PC-3 (cell line): ENCODE measurements at regions not wholly inside any gene's neighbourhood (a gene's known extent, or its start where the extent isn't known, plus 50 kb on each side); places are given as distances from the start of the nearest gene placed in this dataset.

Experiments used
- ATAC-seq: fragments of 200-7000 bp; cut with Tn5 transposase; 2 replicates; pipeline ENCODE4 v1.9.1; 2020; ENCODE audit warnings: mild to moderate bottlenecking, moderate library complexity
- BruUV-seq: library from RNA; stranded (reverse); fragments of 400-500 nt; replicated peaks from 2 replicates; lab custom pipeline; 2021; lab: Mats Ljungman, UMichigan
- CTCF ChIA-PET: fragments of 300-600 bp; sonication (Branson Sonifier 250); formaldehyde crosslinking; loops from one replicate; lab custom pipeline; 2022; ENCODE audit warnings: antibody characterized with exemption; lab: Charles Lee
- POLR2A ChIA-PET: fragments of 300-600 bp; sonication (Branson Sonifier 250); formaldehyde crosslinking; loops from one replicate; lab custom pipeline; 2022; ENCODE audit warnings: antibody characterized with exemption; ENCODE audit not compliant: unreplicated experiment; lab: Charles Lee
- DNase-seq: peaks from one replicate; pipeline ENCODE4 v3.0.0-alpha.2; 2015
- H2AFZ ChIP-seq: fragments of 300-600 bp; sonication (generic); 2 replicates; pipeline ENCODE4 v1.6.0; 2016; ENCODE audit warnings: antibody characterized with exemption, low read length
- H3F3A ChIP-seq: fragments of 300-600 bp; sonication (generic); one replicate; pipeline ENCODE4 v1.6.0; 2017; ENCODE audit warnings: antibody characterized with exemption, low read length, control low read depth, mild to moderate bottlenecking; ENCODE audit not compliant: unreplicated experiment
- H3K27ac ChIP-seq: fragments of 300-600 bp; sonication (generic); 2 replicates; pipeline ENCODE4 v1.5.1; 2016; ENCODE audit warnings: mild to moderate bottlenecking, low read length
- H3K27me3 ChIP-seq: fragments of 300-600 bp; sonication (generic); 2 replicates; pipeline ENCODE4 v1.6.1; 2016; ENCODE audit warnings: low read length, mixed read lengths
- H3K36me3 ChIP-seq: fragments of 300-600 bp; sonication (generic); 2 replicates; pipeline ENCODE4 v1.6.1; 2016; ENCODE audit warnings: low read depth, mixed run types, low read length, mixed read lengths
- H3K4me1 ChIP-seq: fragments of 300-600 bp; sonication (generic); 2 replicates; pipeline ENCODE4 v1.5.1; 2016; ENCODE audit warnings: low read length; ENCODE audit not compliant: insufficient read depth
- H3K4me2 ChIP-seq: fragments of 300-600 bp; sonication (generic); 2 replicates; pipeline ENCODE4 v1.6.0; 2016; ENCODE audit warnings: low read length
- H3K4me3 ChIP-seq: fragments of 300-600 bp; sonication (generic); 2 replicates; pipeline ENCODE4 v1.5.1; 2016; ENCODE audit warnings: mild to moderate bottlenecking, low read length, mixed read lengths
- H3K79me2 ChIP-seq: fragments of 300-600 bp; sonication (generic); 2 replicates; pipeline ENCODE4 v1.6.1; 2017; ENCODE audit warnings: low read length, mixed read lengths
- H3K9ac ChIP-seq: fragments of 300-600 bp; sonication (generic); 2 replicates; pipeline ENCODE4 v1.6.0; 2016; ENCODE audit warnings: mild to moderate bottlenecking, low read length
- H3K9me2 ChIP-seq: fragments of 300-600 bp; sonication (generic); replicated peaks from 2 replicates; pipeline ENCODE4 v1.6.1; 2016; ENCODE audit warnings: mixed run types, low read length, mixed read lengths
- H3K9me3 ChIP-seq: fragments of 300-600 bp; sonication (generic); 2 replicates; pipeline ENCODE4 v1.6.1; 2016; ENCODE audit warnings: low read length, mixed read lengths
- H4K20me1 ChIP-seq: fragments of 300-600 bp; sonication (generic); 2 replicates; pipeline ENCODE4 v1.6.1; 2016; ENCODE audit warnings: low read length, mixed read lengths
- EZH2 ChIP-seq: fragments of 300-600 bp; sonication (generic); IDR thresholded peaks from one replicate; pipeline ENCODE4 v1.6.1; 2017; ENCODE audit warnings: antibody characterized with exemption, mild to moderate bottlenecking, low read length; ENCODE audit not compliant: unreplicated experiment
- EZH2phosphoT487 ChIP-seq: fragments of 300-600 bp; sonication (generic); IDR thresholded peaks from 2 replicates; pipeline ENCODE4 v1.6.1; 2018; ENCODE audit warnings: mild to moderate bottlenecking, antibody characterized with exemption, low read length, borderline replicate concordance
- intact Hi-C: fragments of 100-400 bp; cut with micrococcal nuclease; formaldehyde crosslinking; loops from 2 replicates; pipeline ENCODE4 v1.9.0; 2023
- TF ChIP-seq, protein P1 (sequence below): fragments of 300-600 bp; sonication (generic); conservative IDR thresholded peaks from 2 replicates; pipeline ENCODE4 v1.5.1; 2017; ENCODE audit warnings: antibody characterized with exemption, low read depth, mild to moderate bottlenecking, low read length

DNA sequence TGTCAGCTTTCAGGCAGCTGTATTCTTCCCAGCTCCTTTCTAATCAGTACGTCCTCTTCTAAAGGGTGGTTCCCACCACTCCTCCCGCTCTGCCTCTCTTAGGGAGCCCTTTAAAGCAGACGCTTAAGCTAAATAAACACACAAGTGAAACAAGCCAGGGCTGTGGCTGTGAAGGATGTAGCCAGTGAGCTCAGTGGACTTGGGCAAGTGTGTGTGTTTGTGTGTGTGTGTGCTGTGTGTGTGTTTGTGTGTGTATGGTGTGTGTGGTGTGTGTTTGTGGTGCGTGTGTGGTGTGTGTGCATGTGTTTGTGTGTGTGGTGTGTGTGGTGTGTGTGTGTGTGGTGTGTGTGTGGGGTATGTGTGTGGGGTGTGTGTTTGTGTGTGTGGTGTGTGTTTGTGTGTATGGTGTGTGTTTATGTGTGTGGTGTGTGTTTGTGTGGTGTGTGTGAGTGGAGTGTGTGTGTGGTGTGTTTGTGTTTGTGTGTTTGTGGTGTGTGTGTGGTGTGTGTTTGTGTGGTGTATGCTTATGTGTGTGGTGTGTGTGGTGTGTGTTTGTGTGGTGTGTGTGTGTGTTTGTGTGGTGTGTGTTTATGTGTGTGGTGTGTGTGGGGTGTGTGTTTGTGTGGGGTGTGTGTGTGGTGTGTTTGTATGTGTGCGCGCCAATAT is 283.3 kb downstream of the PTTG2 start:
- no peaks in the 10 kb centered on the region for H3K36me3 ChIP-seq
- TF ChIP-seq EZH2phosphoT487 (no peak), EZH2 (no peak)
- TF ChIP-seq, protein P1, sequence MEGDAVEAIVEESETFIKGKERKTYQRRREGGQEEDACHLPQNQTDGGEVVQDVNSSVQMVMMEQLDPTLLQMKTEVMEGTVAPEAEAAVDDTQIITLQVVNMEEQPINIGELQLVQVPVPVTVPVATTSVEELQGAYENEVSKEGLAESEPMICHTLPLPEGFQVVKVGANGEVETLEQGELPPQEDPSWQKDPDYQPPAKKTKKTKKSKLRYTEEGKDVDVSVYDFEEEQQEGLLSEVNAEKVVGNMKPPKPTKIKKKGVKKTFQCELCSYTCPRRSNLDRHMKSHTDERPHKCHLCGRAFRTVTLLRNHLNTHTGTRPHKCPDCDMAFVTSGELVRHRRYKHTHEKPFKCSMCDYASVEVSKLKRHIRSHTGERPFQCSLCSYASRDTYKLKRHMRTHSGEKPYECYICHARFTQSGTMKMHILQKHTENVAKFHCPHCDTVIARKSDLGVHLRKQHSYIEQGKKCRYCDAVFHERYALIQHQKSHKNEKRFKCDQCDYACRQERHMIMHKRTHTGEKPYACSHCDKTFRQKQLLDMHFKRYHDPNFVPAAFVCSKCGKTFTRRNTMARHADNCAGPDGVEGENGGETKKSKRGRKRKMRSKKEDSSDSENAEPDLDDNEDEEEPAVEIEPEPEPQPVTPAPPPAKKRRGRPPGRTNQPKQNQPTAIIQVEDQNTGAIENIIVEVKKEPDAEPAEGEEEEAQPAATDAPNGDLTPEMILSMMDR = no peak
- no peaks in the 10 kb centered on the region for H4K20me1 ChIP-seq
- no peak overlapping the region for H2AFZ ChIP-seq
- no peaks in the 10 kb centered on the region for H3K9me3 ChIP-seq
- no peak overlapping the region for H3K4me3 ChIP-seq
- DNase-seq (no peak), ATAC-seq (no peak)
- H3K27ac ChIP-seq = no peak overlapping the region
- no TSS peak for BruUV-seq
- H3F3A ChIP-seq = no peaks in the 10 kb centered on the region
- ChIA-PET CTCF (interaction anchor here (0.5 kb wide), 1 partner anchor 401 kb away, joined by 4 read pairs; no protein-coding TSS in a partner anchor), POLR2A (no interaction called here)
- intact Hi-C loops = no loop called here
- no peak overlapping the region for H3K9ac ChIP-seq
- H3K27me3 ChIP-seq = no peaks in the 10 kb centered on the region
- no peaks in the 10 kb centered on the region for H3K9me2 ChIP-seq
- H3K4me2 ChIP-seq = no peak overlapping the region
- no peaks in the 10 kb centered on the region for H3K79me2 ChIP-seq
- no peaks in the 10 kb centered on the region for H3K4me1 ChIP-seq

DNA sequence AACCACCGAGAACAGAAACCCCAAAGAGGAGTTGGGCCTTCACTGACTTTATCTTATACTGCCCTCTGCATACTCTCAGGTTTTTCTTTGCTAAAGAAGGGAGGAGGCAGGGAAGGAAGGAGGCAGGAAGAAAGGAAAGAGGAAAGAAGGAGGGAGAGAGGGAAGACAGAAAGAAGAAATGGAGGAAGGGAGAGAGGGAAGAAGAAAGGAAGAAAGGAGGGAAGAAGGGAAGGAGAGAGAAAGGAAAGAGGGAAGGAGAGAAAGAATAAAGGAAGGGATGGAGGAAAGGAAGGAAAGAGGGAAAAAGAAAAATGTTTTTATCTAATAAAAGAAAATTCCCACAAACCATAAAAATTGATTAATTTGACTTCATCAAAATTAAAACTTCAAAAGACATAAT is 294.6 kb downstream of the PTTG2 start:
- Histone ChIP-seq H4K20me1 (no peaks in the 10 kb centered on the region), H2AFZ (no peak overlapping the region), H3K36me3 (no peaks in the 10 kb centered on the region), H3K9me3 (peaks cover 9% of the 10 kb centered on the region; the same call in 1 of the 2 replicates), H3K27ac (no peak overlapping the region), H3K79me2 (no peaks in the 10 kb centered on the region), H3K27me3 (no peaks in the 10 kb centered on the region), H3F3A (no peaks in the 10 kb centered on the region), H3K4me3 (no peak overlapping the region), H3K4me2 (no peak overlapping the region), H3K4me1 (no peaks in the 10 kb centered on the region), H3K9ac (no peak overlapping the region), H3K9me2 (no peaks in the 10 kb centered on the region)
- ATAC-seq = no peak
- no TSS peak for BruUV-seq
- intact Hi-C loops = no loop called here
- no peak for DNase-seq
- TF ChIP-seq EZH2phosphoT487 = no peak
- TF ChIP-seq, protein P1 = no peak
- TF ChIP-seq EZH2 = no peak
- CTCF ChIA-PET = no interaction called here
- POLR2A ChIA-PET = no interaction called here

DNA sequence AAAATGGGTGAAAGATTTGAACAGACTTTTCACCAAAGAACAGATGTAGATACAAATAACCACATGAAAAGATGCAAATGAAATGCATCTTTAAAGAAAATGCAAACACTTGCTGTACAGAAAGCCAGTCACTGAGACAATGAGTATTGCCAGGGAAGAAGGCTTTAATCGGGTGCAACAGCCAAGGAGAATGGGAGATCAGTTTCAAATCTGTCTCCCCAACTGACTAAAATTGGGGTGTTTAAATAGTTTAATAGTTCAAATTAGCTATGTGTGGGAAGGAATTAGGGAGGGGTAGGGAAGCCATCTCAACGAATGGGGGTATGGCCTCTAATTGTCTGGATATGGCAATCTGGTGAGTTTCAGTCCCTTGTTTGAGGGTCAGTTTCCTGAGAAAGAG is 295.4 kb downstream of the PTTG2 start:
- Histone ChIP-seq H3K36me3 (no peaks in the 10 kb centered on the region), H3K9ac (no peak overlapping the region), H3K4me2 (no peak overlapping the region), H3K9me3 (peaks cover 9% of the 10 kb centered on the region; the same call in 1 of the 2 replicates), H3K4me3 (no peak overlapping the region), H4K20me1 (no peaks in the 10 kb centered on the region), H3K9me2 (no peaks in the 10 kb centered on the region), H3K27me3 (no peaks in the 10 kb centered on the region), H2AFZ (no peak overlapping the region), H3K27ac (no peak overlapping the region), H3F3A (no peaks in the 10 kb centered on the region), H3K4me1 (no peaks in the 10 kb centered on the region), H3K79me2 (no peaks in the 10 kb centered on the region)
- ChIA-PET CTCF (no interaction called here), POLR2A (no interaction called here)
- no peak for DNase-seq
- ATAC-seq = no peak
- intact Hi-C loops = no loop called here
- BruUV-seq = no TSS peak
- no peak for TF ChIP-seq EZH2
- TF ChIP-seq, protein P1 = no peak
- no peak for TF ChIP-seq EZH2phosphoT487
